Liver (tissue), 3 donors: ENCODE measurements at regions not wholly inside any gene's neighbourhood (a gene's known extent, or its start where the extent isn't known, plus 50 kb on each side); places are given as distances from the start of the nearest gene placed in this dataset.

ENCODE experiments used
- CTCF ChIP-seq: fragments of 150-350 bp; IDR thresholded peaks from 2 replicates; pipeline ENCODE4 v1.5.1; 2017; ENCODE audit warnings: improper control_type of control experiment, low read depth, low read length; ENCODE audit not compliant: missing input control
- FOXA1 ChIP-seq: IDR thresholded peaks from 2 replicates; pipeline ENCODE4 v1.6.1; 2016; ENCODE audit warnings: antibody characterized with exemption
- HNF4A ChIP-seq, 2 donors: conservative IDR thresholded peaks; 2 replicates each; pipeline ENCODE4 v1.6.1; 2016; ENCODE audit warnings: antibody characterized with exemption in 2 of 2, mild to moderate bottlenecking in 2 of 2
- HNF4G ChIP-seq: IDR thresholded peaks from 2 replicates; pipeline ENCODE4 v1.6.1; 2016; ENCODE audit warnings: antibody characterized with exemption
- JUND ChIP-seq, 2 donors: IDR thresholded peaks; 2 replicates each; pipeline ENCODE4 v1.6.1; 2016; ENCODE audit warnings: antibody characterized with exemption in 2 of 2
- RAD21 ChIP-seq, 2 donors: IDR thresholded peaks; 2 replicates each; pipeline ENCODE4 v1.6.1; 2016; ENCODE audit warnings: antibody characterized with exemption in 2 of 2, mild to moderate bottlenecking in 2 of 2
- REST ChIP-seq: IDR thresholded peaks from 2 replicates; pipeline ENCODE4 v1.6.1; 2016; ENCODE audit warnings: antibody characterized with exemption, mild to moderate bottlenecking
- RXRA ChIP-seq, 2 donors: IDR thresholded peaks; 2 replicates each; pipeline ENCODE4 v1.6.1; 2017 to 2018; ENCODE audit warnings: antibody characterized with exemption in 2 of 2, mild to moderate bottlenecking in 1 of 2
- SP1 ChIP-seq: IDR thresholded peaks from 2 replicates; pipeline ENCODE4 v1.6.1; 2018; ENCODE audit warnings: antibody characterized with exemption, mild to moderate bottlenecking
- YY1 ChIP-seq: IDR thresholded peaks from 2 replicates; pipeline ENCODE4 v1.6.1; 2016; ENCODE audit warnings: antibody characterized with exemption, mild to moderate bottlenecking
- donor health status: healthy.
- donor health status: healthy.

- TF ChIP-seq CTCF (no peak), SP1 (no peak), HNF4A (conservative IDR thresholded peaks at IDR 0.05) (no peak), REST (no peak), FOXA1 (no peak), RAD21 (IDR thresholded peaks at IDR 0.05) (no peak), RXRA (IDR thresholded peaks at IDR 0.05) (no peak), YY1 (no peak), JUND (IDR thresholded peaks at IDR 0.05) (no peak), HNF4G (no peak)
Measured at GRCh38 chr7:54416678-54417077, 125.5 kb upstream of the VSTM2A start.
